ENCODE measurements at regions not wholly inside any gene's neighbourhood (a gene's known extent, or its start where the extent isn't known, plus 50 kb on each side); places are given as distances from the start of the nearest gene placed in this dataset.
"Not testable (repeated sequence)": the region's sequence is repeated elsewhere in the genome, so short reads cannot be mapped to it uniquely, and the experiment has no call there.

DNA sequence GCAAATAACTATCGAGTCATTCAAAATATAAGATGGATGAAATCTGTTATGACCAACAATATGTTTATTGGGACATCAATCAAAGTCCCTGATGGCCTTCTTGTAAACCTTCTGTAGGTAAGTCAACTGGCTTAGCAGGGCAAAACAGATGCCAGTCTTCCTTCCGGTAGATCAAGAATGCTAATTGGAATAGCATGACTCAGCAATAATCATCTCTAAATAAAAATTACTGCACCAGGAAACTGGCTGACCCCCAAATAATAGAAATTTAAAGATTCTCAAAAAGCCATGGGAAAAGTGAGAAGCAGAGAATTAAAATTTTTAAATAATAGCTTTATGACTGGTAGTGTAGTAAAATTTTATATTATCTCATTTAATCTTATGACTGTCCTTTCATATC lies 1005.4 kb downstream of the OLFM4 start:
- ChIA-PET POLR2A (no interaction called here), CTCF (no interaction called here)
- Histone ChIP-seq H3K9me3 (ENCODE audit: control insufficient read depth, insufficient read depth, low read depth, low read length) (no peaks in the 10 kb centered on the region), H3K4me3 (ENCODE audit: low read depth, low read length) (no peak overlapping the region), H3K4me1 (ENCODE audit: control insufficient read depth, insufficient read depth, low read length) (no peaks in the 10 kb centered on the region), H3K27ac (ENCODE audit: extremely low read depth, low read depth, low read length) (no peak overlapping the region), H3K36me3 (ENCODE audit: control insufficient read depth in 2 of 2, insufficient read depth in 1 of 2, low read length in 2 of 2) (no peaks in the 10 kb centered on the region)
- TF ChIP-seq PRDM10 (tag by site-specific recombination; IDR thresholded peaks at IDR 0.05) (no peak), BCL11A (tag by site-specific recombination; IDR thresholded peaks at IDR 0.05; ENCODE audit: low read depth) (no peak), ZNF202 (tag by site-specific recombination; IDR thresholded peaks at IDR 0.05; ENCODE audit: borderline replicate concordance) (no peak), OVOL3 (tag by site-specific recombination; IDR thresholded peaks at IDR 0.05) (no peak), GLIS2 (tag by site-specific recombination; IDR thresholded peaks at IDR 0.05) (no peak), ZNF37A (tag by site-specific recombination; IDR thresholded peaks at IDR 0.05) (no peak), ZNF514 (tag by site-specific recombination; IDR thresholded peaks at IDR 0.05) (no peak)

- POLR2A ChIA-PET; CTCF ChIA-PET; H3K36me3 ChIP-seq (ENCODE audit: control insufficient read depth in 2 of 2, insufficient read depth in 1 of 2, low read length in 2 of 2); H3K27ac ChIP-seq (ENCODE audit: extremely low read depth, low read depth, low read length); H3K9me3 ChIP-seq (ENCODE audit: control insufficient read depth, insufficient read depth, low read depth, low read length); H3K4me1 ChIP-seq (ENCODE audit: control insufficient read depth, insufficient read depth, low read length); H3K4me3 ChIP-seq (ENCODE audit: low read depth, low read length): not testable (repeated sequence)
These were observed 1028.8 kb downstream of the OLFM4 start for GRCh38 chr13:54057416-54057815.

DNA sequence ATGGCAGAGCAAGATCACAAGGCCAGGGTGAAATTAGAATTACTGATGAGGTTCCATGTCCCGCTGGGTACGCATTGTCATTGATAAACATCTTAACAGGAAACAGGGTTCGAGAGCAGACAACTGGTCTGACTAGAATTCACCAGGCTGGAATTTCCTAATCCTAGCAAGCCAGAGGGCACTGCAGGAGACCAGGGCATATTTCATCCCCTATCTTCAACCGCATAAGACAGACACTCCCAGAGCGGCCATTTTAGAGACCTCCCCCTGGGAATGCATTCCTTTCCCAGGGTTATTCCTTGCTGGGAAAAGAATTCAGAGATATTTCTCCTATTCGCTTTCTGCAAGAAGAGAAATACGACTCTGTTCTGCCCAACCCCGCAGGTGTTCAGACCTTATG lies 1041.3 kb downstream of the OLFM4 start:
- peak; percentile 63 for TF ChIP-seq SETDB1 (IDR thresholded peaks at IDR 0.05; ENCODE audit: insufficient read length, low read length)
- H3K9me3 ChIP-seq (ENCODE audit: control insufficient read depth, insufficient read depth, low read depth, low read length); H3K27ac ChIP-seq (ENCODE audit: extremely low read depth, low read depth, low read length); H3K4me3 ChIP-seq (ENCODE audit: low read depth, low read length); H3K4me1 ChIP-seq (ENCODE audit: control insufficient read depth, insufficient read depth, low read length); H3K36me3 ChIP-seq (ENCODE audit: control insufficient read depth in 2 of 2, insufficient read depth in 1 of 2, low read length in 2 of 2); POLR2A ChIA-PET; CTCF ChIA-PET: not testable (repeated sequence)

DNA sequence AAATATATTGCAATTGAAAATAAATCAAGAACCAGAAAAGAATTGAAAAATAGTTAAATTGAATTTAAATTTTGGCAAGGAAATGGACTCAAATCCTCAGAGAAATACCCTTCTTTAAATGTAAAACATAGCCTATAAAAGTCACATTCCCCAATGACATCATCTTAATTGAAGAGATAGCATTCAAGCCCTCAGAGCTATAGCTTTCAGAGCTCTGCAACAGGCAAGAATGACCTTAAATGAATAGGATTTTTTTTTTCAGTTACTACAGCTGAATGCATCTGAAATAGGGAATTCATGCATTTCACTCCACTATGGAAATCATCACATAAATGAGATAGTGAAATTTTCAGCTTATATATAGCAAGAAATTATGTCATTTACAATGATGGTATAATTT lies 1049.0 kb downstream of the OLFM4 start:
- Histone ChIP-seq H3K4me1 (ENCODE audit: control insufficient read depth, insufficient read depth, low read length) (no peaks in the 10 kb centered on the region), H3K9me3 (ENCODE audit: control insufficient read depth, insufficient read depth, low read depth, low read length) (no peaks in the 10 kb centered on the region), H3K4me3 (ENCODE audit: low read depth, low read length) (no peak overlapping the region), H3K27ac (ENCODE audit: extremely low read depth, low read depth, low read length) (no peak overlapping the region), H3K36me3 (ENCODE audit: control insufficient read depth in 2 of 2, insufficient read depth in 1 of 2, low read length in 2 of 2) (no peaks in the 10 kb centered on the region)
- CTCF ChIA-PET = no interaction called here
- POLR2A ChIA-PET = no interaction called here
- TF ChIP-seq ZNF548 (tag by site-specific recombination; IDR thresholded peaks at IDR 0.05) = no peak
- TF ChIP-seq ZNF610 (tag by site-specific recombination; IDR thresholded peaks at IDR 0.05; ENCODE audit: borderline replicate concordance) = no peak
- TF ChIP-seq, protein P1, sequence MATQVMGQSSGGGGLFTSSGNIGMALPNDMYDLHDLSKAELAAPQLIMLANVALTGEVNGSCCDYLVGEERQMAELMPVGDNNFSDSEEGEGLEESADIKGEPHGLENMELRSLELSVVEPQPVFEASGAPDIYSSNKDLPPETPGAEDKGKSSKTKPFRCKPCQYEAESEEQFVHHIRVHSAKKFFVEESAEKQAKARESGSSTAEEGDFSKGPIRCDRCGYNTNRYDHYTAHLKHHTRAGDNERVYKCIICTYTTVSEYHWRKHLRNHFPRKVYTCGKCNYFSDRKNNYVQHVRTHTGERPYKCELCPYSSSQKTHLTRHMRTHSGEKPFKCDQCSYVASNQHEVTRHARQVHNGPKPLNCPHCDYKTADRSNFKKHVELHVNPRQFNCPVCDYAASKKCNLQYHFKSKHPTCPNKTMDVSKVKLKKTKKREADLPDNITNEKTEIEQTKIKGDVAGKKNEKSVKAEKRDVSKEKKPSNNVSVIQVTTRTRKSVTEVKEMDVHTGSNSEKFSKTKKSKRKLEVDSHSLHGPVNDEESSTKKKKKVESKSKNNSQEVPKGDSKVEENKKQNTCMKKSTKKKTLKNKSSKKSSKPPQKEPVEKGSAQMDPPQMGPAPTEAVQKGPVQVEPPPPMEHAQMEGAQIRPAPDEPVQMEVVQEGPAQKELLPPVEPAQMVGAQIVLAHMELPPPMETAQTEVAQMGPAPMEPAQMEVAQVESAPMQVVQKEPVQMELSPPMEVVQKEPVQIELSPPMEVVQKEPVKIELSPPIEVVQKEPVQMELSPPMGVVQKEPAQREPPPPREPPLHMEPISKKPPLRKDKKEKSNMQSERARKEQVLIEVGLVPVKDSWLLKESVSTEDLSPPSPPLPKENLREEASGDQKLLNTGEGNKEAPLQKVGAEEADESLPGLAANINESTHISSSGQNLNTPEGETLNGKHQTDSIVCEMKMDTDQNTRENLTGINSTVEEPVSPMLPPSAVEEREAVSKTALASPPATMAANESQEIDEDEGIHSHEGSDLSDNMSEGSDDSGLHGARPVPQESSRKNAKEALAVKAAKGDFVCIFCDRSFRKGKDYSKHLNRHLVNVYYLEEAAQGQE (tag by site-specific recombination; IDR thresholded peaks at IDR 0.05) = no peak
- no peak for TF ChIP-seq ZFP41 (tag by site-specific recombination; IDR thresholded peaks at IDR 0.05; ENCODE audit: borderline replicate concordance)
- no peak for TF ChIP-seq ZFHX2 (tag by site-specific recombination; conservative IDR thresholded peaks at IDR 0.05)
- no peak for TF ChIP-seq PRDM10 (tag by site-specific recombination; IDR thresholded peaks at IDR 0.05)
